PC-9 (cell line): ENCODE measurements at regions not wholly inside any gene's neighbourhood (a gene's known extent, or its start where the extent isn't known, plus 50 kb on each side); places are given as distances from the start of the nearest gene placed in this dataset.

Source experiments
- BruUV-seq: library from RNA; stranded (reverse); fragments of 400-500 nt; replicated peaks from 2 replicates; lab custom pipeline; 2021; lab: Mats Ljungman, UMichigan
- CTCF ChIA-PET: fragments of 300-600 bp; sonication (Branson Sonifier 250); formaldehyde crosslinking; loops from one replicate; lab custom pipeline; 2022; ENCODE audit warnings: antibody characterized with exemption; lab: Charles Lee
- POLR2A ChIA-PET: fragments of 300-600 bp; sonication (Branson Sonifier 250); formaldehyde crosslinking; loops from one replicate; lab custom pipeline; 2022; ENCODE audit warnings: antibody characterized with exemption; ENCODE audit not compliant: unreplicated experiment; lab: Charles Lee
- DNase-seq, 2 experiments: peaks; one replicate each; pipeline versions ENCODE4 v3.0.0 to v3.0.0-alpha.2; 2015 to 2022; ENCODE audit warnings: mixed read lengths in 1 of 2
- H2AFZ ChIP-seq: fragments of 200-600 bp; sonication (generic); 2 replicates; pipeline ENCODE4 v1.8.1; 2017; ENCODE audit warnings: antibody characterized with exemption
- H3F3A ChIP-seq: fragments of 200-600 bp; sonication (generic); 2 replicates; pipeline ENCODE4 v1.8.1; 2017; ENCODE audit warnings: antibody characterized with exemption, mild to moderate bottlenecking, low read depth; ENCODE audit not compliant: insufficient read depth
- H3K27ac ChIP-seq: fragments of 200-600 bp; sonication (generic); 2 replicates; pipeline ENCODE4 v1.6.1; 2016; ENCODE audit warnings: mixed run types
- H3K27me3 ChIP-seq: fragments of 200-600 bp; sonication (generic); 2 replicates; pipeline ENCODE4 v1.6.1; 2016; ENCODE audit warnings: low read depth, mixed run types; ENCODE audit not compliant: insufficient read depth
- H3K36me3 ChIP-seq: fragments of 200-600 bp; sonication (generic); 2 replicates; pipeline ENCODE4 v1.6.1; 2016; ENCODE audit warnings: low read depth, mixed run types
- H3K4me1 ChIP-seq: fragments of 200-600 bp; sonication (generic); replicated peaks from 2 replicates; pipeline ENCODE4 v1.6.1; 2016; ENCODE audit warnings: mixed run types; ENCODE audit not compliant: insufficient read depth
- H3K4me2 ChIP-seq: fragments of 200-600 bp; sonication (generic); 2 replicates; pipeline ENCODE4 v1.6.1; 2017; ENCODE audit warnings: mixed run types
- H3K4me3 ChIP-seq: fragments of 200-600 bp; sonication (generic); 2 replicates; pipeline ENCODE4 v1.6.1; 2016; ENCODE audit warnings: mixed run types
- H3K79me2 ChIP-seq: fragments of 200-600 bp; sonication (generic); 2 replicates; pipeline ENCODE4 v1.6.1; 2017; ENCODE audit warnings: low read depth, mixed run types
- H3K9me2 ChIP-seq: fragments of 200-600 bp; sonication (generic); 2 replicates; pipeline ENCODE4 v1.8.1; 2017; ENCODE audit warnings: mild to moderate bottlenecking; ENCODE audit not compliant: insufficient read depth
- H3K9me3 ChIP-seq: fragments of 200-600 bp; sonication (generic); 2 replicates; pipeline ENCODE4 v1.8.1; 2016; ENCODE audit warnings: low read depth; ENCODE audit not compliant: insufficient read depth
- H4K20me1 ChIP-seq: fragments of 200-600 bp; sonication (generic); 2 replicates; pipeline ENCODE4 v1.8.1; 2017; ENCODE audit not compliant: insufficient read depth
- CTCF ChIP-seq: fragments of 200-600 bp; sonication (generic); conservative IDR thresholded peaks from 2 replicates; pipeline ENCODE4 v1.6.1; 2017; ENCODE audit warnings: mixed run types, antibody characterized with exemption, mild to moderate bottlenecking, moderate library complexity
- EZH2 ChIP-seq: fragments of 200-600 bp; sonication (generic); IDR thresholded peaks from 2 replicates; pipeline ENCODE4 v1.8.0; 2017; ENCODE audit warnings: antibody characterized with exemption, low read depth
- intact Hi-C: fragments of 100-400 bp; cut with micrococcal nuclease; formaldehyde crosslinking; loops from one replicate; pipeline ENCODE4 v1.10.0; 2022; ENCODE audit not compliant: unreplicated experiment

DNA sequence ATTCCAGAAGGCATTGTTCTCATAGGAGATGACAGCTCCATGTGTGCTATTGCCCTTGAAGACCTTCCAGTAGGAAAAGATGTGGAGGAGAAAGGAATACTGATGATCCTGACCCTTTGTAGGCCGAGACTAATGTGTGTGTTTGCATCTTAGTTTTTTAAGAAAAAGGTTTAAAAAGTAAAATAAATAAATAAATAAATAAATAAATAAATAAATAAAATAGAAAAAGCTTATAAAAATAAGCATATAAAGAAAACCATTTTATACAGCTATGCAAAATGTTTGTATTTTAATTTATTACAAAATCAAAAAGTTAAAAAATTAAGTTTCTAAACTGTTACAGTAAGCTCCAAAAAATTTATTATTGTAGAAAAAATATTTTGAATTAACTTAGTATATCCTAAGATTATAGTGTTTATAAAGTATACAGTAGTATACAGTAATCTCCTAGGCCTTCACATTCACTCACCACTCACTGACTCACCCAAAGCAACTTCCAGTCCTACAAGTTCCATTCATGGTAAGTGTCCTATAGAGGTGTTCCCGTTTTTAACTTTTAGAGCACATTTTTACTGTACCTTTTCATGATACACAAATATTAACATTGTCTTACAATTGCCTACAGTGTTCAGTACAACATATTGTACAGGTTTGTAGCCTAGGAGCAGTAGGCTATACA, 435.2 kb upstream of the SEMA3A start:
- no TSS peak for BruUV-seq
- ChIA-PET CTCF (interaction anchor here (0.9 kb wide), 1 partner anchor 186 kb away, joined by 8 read pairs; no protein-coding TSS in a partner anchor), POLR2A (no interaction called here)
- H3F3A ChIP-seq: no peaks in the 10 kb centered on the region
- no peaks in the 10 kb centered on the region for H3K9me2 ChIP-seq
- H3K79me2 ChIP-seq: no peaks in the 10 kb centered on the region
- H3K4me1 ChIP-seq: no peaks in the 10 kb centered on the region
- TF ChIP-seq EZH2: no peak
- no peak for TF ChIP-seq CTCF
- intact Hi-C loops: no loop called here
- H3K4me3 ChIP-seq: no peak overlapping the region
- H3K27ac ChIP-seq: no peak overlapping the region
- no peaks in the 10 kb centered on the region for H4K20me1 ChIP-seq
- H2AFZ ChIP-seq: no peak overlapping the region
- no peaks in the 10 kb centered on the region for H3K36me3 ChIP-seq
- peaks cover 12% of the 10 kb centered on the region; the same call in 1 of the 2 replicates for H3K9me3 ChIP-seq
- no peak overlapping the region for H3K4me2 ChIP-seq
- no peak for DNase-seq
- no peaks in the 10 kb centered on the region for H3K27me3 ChIP-seq

GRCh38 chr7:84629216-84629615, 434.6 kb upstream of the SEMA3A start:
- POLR2A ChIA-PET: no interaction called here
- Histone ChIP-seq H2AFZ (no peak overlapping the region), H3K4me2 (no peak overlapping the region), H3K27ac (no peak overlapping the region), H3K4me1 (no peaks in the 10 kb centered on the region), H3K36me3 (no peaks in the 10 kb centered on the region), H3K9me3 (peaks cover 12% of the 10 kb centered on the region; the same call in 1 of the 2 replicates), H4K20me1 (no peaks in the 10 kb centered on the region), H3K79me2 (no peaks in the 10 kb centered on the region), H3K4me3 (no peak overlapping the region), H3K9me2 (no peaks in the 10 kb centered on the region), H3K27me3 (no peaks in the 10 kb centered on the region), H3F3A (no peaks in the 10 kb centered on the region)
- CTCF ChIA-PET: interaction anchor here (0.9 kb wide), 1 partner anchor 187 kb away, joined by 8 read pairs; no protein-coding TSS in a partner anchor
- intact Hi-C loops: no loop called here
- no peak for DNase-seq
- BruUV-seq: no TSS peak
- TF ChIP-seq CTCF: no peak
- no peak for TF ChIP-seq EZH2

DNA sequence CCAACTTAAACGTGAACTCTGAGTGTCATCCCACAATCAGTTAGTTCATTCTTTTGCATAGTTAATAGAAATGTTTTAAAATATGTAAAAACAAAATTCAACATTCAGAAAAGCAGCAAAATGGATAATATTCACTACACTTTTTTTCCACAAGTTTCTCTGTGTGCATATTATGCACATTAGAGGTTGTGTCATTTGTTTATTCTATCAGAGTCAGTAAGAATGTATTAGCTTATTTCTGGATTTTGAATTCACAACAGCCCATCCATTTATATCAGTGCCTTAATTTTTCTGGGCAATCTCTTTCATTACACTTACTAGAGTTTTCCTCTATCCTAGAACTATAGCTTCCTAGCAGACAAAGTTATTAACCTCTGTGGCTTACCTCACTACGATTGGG, 432.7 kb upstream of the SEMA3A start:
- intact Hi-C loops: no loop called here
- H3K27me3 ChIP-seq: no peaks in the 10 kb centered on the region
- H2AFZ ChIP-seq: no peak overlapping the region
- no peaks in the 10 kb centered on the region for H3K4me1 ChIP-seq
- H3K4me2 ChIP-seq: no peak overlapping the region
- no peak overlapping the region for H3K27ac ChIP-seq
- H3K9me3 ChIP-seq: 0 out of 2 replicates have a peak, but pooled peaks cover 3% of the 10 kb centered on the region
- no peaks in the 10 kb centered on the region for H3K36me3 ChIP-seq
- H3K79me2 ChIP-seq: no peaks in the 10 kb centered on the region
- H3K9me2 ChIP-seq: no peaks in the 10 kb centered on the region
- TF ChIP-seq CTCF (no peak), EZH2 (no peak)
- H3F3A ChIP-seq: no peaks in the 10 kb centered on the region
- POLR2A ChIA-PET: interaction anchor here (0.8 kb wide), 1 partner anchor 154 kb away, joined by 6 read pairs; no protein-coding TSS in a partner anchor
- CTCF ChIA-PET: no interaction called here
- H3K4me3 ChIP-seq: no peak overlapping the region
- DNase-seq: no peak
- H4K20me1 ChIP-seq: no peaks in the 10 kb centered on the region
- BruUV-seq: no TSS peak
